DMS 273 treated with DMSO at 0.1 percent for 48 hours (cell line): ENCODE measurements at regions not wholly inside any gene's neighbourhood (a gene's known extent, or its start where the extent isn't known, plus 50 kb on each side); places are given as distances from the start of the nearest gene placed in this dataset.

Source experiments
- DNase-seq: peaks from one replicate; lab custom pipeline; 2025; lab: John Stamatoyannopoulos, UW

DNA sequence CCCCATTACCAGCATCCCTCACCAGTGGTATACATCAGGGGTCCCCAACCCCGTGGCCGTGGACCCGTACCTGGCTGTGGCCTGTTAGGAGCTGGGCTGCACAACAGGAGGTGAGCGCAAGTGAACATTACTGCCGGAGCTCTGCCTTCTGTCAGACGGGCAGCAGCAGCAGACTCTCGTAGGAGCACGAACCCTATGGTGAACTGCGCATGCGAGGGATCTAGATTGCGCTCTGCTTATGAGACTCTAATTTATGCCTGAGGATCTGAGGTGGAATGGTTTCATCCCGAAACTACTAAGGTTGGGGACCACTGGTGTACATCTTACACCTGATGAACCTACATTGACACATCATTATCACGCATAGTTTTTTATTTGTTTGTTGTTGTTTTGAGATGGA lies 52.8 kb upstream of the DHX15 start:
- DNase-seq, result no peak

DNA sequence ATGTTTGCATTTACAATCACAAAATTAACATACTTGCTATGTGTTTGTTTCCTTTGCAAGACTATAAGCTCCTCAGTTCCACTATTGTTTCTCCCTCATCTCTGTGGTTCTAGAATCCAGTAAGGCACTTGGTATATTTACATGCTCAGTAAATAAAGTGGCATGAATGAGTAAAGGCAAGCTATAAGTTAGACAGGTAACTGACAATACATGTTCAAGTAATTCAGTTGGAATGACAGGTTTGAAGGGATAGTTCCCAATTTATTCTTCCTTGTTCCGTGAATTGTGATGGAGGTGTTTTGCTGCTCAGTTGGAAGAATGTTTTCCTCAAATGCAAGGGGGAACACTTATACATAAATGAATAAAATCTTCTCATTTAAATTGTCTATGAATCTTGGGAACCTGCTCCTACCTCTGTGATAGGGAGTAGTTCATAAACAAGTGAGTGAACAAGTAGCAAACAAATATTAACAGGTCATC lies 54.1 kb upstream of the DHX15 start:
- DNase-seq, result no peak

DNA sequence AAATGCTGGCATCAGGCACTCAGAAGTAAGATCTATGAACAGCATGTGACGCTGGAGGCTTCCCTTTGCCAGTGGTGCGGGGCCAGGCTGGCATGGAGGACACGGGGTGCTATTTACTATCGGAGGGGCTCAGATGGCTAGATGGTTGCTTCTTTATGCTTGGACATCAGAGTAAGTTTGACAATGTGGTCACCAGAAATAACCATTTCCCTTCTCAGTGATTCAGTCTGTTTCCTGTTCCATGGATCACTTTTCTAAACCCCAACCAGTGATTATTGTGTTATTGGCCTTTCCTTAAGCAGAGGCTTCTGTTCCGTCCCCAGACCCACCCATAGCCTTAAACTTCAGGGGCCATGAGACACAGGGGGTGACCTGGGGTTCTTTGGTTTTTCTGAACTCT lies 55.4 kb upstream of the DHX15 start:
- no peak for DNase-seq

DNA sequence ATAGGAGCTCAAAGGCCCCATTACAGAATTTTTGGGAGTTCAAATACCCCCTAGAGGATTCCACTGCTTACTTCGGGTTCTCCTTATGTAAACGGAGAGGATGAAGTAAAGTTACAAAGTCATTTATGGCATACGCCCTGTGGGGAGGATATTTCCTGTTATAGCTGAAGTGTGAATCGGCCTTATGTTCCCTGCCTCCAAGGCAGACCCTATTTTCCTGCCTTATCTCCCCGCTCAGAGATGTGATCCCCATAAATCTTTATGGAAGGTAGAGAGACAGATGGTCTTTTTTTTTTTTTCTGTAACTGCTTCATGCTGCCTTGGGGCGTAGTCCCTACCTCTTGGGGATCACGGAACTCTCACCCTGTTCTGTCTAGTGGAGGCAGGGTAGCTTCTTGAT lies 56.0 kb upstream of the DHX15 start:
- DNase-seq, result no peak

DNA sequence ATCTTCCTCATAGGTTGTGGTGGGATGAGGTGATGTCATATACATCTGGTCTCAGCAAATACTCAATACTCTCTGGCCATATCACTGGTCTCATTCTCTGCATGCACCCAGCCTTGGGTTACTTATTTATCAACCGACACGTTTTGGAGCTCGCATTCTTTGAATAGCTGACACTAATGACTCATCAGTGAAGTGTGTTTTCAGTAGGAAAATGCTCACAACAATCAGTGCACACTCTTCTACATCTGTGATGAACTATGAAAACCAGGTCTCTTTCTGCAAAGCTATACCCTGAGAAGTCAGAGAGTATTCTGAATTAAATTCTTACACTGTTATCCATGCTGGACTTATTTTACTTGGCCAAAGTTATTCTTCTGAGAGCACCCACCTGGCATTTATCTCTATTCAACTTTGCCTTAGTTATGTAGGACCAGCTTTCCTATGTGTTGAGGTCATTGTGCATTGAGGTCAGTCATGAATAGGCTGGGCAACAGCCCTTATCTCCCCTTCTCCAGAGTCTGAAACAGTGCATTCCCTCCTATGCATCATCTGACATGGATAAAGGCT lies 58.7 kb upstream of the DHX15 start:
- DNase-seq, result no peak

DNA sequence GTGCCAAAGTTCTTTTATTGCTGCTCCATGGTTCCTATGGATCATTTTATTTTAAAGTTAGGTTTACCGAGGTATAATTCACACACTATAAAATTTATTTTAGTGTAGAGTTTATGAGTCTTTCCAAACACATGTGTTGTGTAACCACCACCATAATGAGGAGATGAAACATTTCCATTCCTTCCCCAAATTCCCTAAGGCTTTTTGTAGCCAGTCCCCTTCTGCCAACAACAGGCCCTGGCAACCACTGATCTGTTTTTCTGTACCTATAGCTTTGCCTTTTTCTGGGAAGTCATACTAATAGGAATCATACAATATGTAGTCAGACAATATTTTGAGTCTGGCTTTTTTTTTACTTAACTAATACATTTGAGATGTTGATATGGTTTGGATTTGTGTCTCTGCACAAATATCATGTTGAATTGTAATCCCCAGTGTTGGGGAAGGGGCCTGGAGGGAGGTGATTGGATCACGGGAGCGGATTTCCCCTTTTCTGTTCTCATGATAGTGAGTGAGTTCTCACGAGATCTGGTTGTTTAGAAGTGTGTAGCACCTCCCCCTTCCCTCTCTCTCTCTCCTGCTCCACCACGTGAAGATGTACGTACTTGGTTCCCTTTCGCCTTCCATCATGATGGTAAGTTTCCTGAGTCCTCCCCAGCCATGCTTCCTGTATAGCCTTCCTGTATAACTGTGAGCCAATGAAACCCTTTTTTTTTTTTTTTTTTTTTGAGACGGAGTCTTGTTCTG lies 59.6 kb upstream of the DHX15 start:
- DNase-seq, result no peak

DNA sequence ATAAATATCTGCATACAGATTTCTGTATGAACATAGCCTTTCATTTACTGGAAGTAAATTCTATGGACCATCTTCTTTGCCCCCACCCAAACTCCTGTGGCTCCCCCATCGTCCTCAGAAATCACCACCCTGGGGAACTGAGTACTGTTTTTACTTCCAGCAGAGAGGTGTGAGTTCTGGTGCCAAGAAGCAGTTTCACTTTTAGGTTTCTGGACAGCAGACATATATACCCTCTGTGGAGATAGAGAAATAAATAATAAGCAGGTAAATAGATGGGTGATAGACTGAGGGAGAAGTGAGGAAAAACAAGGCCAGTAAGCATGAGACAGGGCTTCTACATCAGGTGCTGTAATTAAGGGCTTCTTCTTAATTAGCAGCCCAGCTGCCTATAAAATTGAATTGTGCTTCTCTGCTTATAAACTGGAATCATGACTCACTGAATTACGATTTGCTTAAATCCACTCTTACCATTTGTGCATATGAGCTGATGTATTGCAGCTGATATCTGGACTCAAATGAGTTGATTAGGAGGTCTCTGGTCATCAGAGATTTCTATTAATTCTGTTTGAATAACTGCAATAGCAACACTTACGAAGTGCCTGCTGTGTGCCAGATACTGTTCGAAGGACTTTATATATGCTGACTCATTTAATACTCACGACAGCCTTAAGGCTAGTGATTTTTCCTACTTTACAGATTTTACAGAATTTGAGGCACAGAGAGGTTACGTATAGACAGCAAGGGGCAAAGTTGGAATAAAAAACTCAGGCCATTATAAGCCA lies 60.8 kb upstream of the DHX15 start:
- no peak for DNase-seq

DNA sequence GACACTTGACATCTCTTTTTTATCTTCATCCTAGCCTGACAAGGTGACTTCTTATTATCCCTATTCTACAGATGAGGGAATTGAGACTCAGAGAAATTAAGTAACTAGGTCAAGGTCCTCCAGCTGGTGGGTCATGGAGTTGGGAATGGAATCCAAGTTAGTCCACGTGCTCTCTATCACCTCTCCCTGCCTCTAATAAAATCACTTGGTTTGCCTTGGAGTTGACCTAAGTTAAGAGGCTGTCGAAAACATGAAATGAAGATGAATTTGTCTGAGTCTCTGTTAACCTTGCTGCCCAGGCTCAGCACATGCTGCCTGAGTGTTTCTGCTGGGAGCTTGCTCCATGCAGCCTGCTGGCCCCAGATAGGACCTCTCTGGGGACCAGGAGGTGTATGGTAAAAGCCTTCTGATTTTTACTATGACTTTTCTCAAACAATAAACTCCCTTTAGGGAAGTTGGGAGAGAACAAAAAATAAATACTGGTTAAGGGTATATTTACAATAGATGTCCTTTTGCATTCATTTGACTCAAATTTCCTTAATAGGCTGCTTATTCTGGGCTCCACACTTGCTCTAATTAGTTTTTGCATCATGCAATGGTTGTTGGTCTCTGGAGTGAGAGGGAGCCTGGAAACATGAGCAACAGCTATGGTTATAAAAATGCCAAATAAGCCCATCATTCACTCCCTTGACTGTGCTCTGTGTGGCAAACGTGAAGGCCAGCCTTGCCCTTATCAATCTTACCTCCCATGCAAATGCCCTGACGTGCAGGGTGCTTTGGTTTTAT lies 61.6 kb upstream of the DHX15 start:
- DNase-seq, result no peak

DNA sequence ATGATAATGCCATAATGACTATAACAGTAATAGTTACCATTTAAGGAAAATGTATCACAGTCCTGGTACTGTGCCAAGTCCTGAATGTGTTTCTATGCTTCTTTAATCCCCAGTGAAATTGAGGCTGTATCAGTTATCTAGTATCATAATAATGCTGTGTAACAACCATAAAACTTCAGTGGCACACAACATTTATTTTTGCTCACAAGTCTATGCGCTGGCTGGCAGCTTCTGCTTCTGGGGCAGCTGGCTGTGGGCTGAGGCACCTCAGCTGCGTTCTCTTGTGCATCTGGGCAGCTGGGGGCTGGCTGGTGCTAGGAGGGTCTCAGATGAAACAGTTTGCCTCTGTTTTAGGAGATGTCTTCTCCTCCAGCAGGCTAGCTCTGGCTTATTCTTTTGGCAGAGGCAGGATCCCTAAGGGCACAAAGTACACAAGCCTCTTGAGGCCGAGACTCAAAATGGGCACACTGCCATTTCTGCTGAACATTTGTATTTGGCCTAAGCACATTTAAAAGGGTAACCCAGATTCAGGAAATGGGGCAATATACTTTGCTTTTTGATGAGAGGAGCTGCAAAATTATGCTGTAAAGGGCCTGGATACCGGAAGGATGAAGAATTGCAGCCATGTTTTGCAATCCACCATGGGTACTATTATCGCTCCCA lies 62.6 kb upstream of the DHX15 start:
- DNase-seq, result no peak

DNA sequence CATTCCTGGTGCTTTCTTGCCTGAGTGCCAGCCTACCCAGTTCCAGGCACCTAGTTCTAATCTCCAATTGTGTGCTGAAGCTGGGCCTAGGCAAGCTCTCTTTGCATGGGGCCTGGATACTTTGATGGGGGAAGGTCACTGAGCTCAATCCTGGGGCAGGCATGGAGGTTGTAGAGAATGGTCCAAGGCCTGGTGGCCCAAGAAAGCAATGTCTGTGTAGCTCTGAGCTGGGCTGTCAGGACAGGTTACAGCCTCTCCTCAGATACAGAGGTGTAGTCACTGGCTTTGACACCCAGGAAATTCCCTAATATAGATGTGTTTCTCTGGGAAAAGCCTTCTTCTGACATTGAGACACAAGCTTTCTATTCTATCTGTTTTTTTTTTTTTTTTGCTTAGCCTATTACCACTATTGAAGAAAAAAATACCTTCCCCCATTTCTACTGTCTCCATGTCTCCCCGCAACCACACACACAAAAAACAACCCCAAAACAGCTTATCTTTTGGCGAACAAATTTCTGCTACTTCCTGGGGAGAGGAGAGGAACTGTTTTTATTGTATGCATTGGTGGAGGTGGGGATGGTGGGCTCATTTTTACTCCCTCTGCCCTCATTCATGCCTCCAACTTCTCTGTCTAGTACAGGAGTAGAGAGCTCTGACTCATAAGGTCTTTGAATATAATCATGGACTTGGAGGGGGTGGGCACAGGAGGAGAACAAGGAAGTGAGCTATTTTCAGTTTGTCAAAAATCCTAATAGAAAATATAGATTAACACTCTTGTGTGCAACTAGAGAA lies 66.7 kb upstream of the DHX15 start:
- no peak for DNase-seq

DNA sequence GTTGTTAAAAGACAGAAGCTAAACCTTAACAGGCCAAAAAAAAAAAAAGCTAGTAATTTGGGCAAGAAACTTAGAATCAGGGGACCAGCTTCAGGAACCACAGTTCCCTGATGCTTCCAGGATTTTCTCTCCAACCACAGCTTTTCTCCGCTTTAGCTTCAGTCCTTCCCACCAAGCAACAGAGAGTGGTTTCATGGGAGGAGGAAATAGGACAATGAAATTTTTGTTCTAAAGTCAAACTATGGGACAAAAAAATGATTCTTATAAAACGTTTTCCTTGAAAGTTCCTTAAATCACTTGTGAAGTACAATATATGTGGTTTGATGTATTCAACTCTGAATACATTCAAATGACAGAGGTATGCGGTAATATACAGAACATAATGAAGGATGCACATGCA lies 71.0 kb upstream of the DHX15 start:
- no peak for DNase-seq

DNA sequence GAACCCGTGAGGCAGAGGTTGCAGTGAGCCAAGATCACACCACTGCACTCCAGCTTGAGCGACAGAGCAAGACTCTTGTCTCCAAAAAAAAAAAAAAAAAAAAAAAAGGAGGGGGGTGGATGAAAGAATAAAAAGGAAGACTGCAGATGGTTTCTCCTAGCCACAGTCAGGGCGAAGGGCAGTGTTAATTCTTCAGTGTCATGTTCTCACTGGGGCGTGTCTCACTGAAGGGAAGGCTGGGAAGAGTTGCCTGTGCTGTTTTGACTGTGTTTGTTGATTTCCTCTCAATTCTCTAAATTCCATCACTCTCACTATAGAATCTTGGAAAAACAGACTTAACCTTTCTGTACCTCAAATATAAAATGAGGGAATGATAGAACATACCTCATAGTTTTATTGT lies 71.6 kb upstream of the DHX15 start:
- no peak for DNase-seq

DNA sequence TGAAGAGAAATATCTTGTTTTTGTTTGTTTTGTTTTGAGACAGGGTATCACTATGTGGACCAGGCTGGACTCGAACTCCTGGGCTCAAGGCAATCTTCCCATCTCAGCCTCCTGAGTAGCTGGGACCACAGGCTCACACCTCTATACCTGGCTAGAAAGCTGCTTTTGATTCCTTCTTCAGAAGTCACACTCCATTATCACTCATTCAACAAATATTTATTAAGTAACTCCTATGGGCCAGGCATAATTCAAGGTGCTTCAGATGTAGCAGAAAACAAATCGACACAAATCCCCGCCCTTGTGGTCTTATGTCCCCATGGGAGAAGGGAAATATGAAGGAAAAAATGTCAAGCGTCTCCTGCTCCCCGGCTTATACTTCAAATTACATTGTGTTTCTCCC lies 72.6 kb upstream of the DHX15 start:
- DNase-seq, result no peak

DNA sequence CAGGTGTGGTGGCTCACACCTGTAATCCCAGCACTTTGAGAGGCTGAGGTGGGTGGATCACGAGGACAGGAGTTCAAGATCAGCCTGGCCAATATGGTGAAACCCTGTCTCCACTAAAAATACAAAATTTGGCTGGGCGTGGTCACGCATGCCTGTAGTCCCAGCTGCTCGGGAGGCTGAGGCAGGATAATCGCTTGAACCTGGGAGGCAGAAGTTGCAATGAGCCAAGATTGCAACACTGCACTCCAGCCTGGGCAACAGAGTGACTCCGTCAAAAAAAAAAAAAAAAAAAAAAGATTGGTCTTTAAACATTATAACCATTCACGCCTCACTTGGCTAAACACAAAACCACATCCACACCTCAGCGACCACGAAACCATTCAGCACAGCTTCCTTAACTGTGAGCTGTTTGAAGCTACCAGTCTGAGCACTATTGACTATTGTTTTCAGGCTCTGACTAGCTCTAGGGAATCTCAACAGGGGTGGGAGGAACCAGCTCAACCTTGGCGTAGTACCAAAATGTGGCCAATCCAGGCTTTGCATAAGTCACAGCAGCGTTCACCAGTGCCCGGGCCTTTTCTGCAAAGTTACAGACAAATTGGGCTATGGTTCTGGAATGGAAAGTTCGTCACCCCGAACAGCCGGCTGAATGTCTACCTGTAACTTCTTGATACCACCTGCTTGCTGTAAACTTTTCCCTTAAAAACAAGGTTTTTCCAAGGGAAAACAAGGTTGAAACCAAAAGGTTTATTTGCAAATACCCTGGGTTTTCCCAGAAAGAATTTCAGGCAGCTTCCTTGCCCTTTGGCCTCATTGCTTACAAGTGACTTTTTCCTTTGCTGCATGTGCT lies 73.6 kb upstream of the DHX15 start:
- DNase-seq, result no peak

DNA sequence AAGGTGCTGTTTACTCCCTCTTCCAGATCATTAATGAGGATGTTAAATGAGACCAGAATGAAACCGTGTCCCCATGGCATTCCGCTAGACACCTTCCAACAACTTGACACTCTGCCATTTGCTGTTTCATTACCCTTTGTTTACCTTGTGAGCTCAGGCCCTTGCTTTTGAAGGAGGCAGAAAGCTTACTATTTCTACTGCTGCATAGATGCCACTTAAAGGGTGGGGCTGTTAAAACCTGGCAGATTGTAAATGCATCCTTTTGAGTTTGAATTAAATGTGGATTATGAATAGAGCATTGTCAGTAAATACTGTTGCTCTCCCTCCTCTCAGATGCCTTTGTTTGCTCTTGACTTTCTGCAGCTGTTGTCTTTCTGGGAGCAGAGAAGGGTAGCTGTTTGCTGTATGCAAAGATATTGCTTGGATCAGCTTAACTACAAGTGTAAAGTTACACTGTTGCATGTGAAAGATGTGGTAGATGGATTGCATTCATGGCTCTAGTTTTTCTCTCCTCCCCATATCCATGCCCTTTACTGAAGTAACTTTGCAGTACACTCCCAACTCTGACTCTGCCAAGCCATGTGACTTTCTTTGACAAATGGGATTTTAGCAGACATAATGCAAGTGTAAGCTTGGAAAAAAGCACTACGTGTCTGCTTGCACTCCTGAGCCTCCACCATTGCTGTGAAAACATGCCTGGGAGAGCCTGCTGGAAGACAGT lies 75.0 kb upstream of the DHX15 start:
- no peak for DNase-seq

DNA sequence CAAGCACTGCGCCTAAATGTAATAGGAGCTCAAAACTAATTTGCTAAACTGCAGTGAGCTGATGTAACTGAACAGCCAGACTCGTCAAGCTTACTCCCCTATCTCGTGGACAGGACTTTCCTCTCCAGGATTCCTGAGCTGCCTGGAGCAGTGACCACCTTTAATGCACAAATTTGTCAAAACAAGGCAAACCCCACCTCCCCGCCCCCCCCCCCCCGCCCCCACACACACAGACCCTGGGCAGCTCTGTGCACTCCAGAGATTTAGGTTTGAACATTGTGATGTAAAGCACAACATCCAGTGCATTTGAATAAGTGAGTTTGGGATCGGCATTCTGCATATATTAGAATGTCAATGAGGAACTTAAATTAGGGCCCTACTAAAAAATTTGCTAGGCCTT lies 77.7 kb upstream of the DHX15 start:
- no peak for DNase-seq

DNA sequence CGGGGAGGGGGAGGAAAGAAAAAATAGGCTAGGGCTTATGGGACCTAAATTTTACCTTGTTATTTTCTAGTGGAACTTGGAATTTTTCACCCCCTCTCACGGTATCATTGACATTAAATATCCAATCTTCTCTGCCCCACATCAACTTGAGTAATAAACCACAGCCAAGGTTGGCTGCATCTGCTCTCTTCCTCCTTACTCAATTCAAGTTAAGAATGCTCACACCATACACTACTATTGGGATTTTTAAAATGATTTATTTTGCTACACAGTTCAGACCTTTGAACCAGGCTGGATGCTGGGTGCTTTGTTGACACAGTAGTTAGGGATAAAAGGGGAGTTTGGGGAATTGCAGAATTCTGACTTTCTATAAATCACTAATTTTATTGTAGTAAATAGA lies 78.2 kb upstream of the DHX15 start:
- DNase-seq, result no peak

DNA sequence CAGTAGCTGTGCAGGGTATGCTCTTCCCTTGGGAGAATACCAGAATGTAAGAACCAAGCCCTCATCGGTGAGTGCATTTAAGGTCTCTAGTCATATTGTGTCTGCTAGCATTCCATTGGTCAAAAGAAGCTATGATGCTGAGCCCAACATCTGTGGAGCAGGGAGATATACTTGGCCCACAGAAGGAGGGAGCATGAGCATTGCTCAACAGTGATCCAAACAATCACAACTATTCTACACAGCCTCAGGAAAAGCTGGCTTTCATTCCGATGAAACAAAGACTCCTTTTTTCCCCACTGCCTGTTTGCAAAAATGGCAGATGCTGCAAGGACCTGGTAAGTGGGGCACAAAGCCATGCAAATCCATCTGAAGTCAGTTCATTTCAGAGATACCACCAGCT lies 80.6 kb upstream of the DHX15 start:
- no peak for DNase-seq

DNA sequence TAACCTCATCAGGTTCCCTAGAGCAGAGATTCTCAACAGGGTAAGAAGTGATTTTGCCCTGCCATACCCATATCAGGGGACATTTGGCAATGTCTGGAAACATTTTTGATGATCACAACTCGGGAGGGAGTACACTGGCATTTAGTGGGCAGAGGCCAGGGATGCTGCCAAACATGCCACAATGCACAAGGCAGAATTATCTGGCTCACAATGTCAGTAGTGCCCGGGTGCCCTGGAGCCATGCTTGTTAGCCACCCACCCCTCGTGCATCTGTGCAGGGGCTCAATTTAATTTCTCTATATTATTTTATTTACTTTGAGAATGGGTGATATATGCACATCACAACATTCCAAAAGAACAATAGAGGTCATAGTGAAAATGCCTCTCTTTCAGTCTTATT lies 82.0 kb upstream of the DHX15 start:
- no peak for DNase-seq
